ENCODE measurements at regions not wholly inside any gene's neighbourhood (a gene's known extent, or its start where the extent isn't known, plus 50 kb on each side); places are given as distances from the start of the nearest gene placed in this dataset.

DNA sequence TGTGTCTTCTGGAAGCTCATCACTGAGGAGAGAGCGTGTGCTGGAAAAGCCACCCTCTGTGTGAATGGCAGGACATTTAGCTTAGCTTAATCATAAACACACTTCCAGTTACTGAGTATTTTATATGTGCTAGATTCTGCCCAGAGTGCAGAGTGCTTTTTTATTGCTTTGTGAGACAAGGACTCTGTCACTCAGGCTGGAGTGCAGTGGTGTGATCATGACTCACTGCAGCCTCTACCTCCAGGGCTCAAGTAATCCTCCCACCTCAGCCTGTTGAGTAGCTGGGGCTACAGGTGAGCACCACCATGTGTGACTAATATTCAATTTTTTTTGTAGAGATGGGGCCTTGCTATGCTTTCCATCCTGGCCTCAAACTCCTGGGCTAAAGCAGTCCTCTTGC lies 61.4 kb upstream of the IRX3 start:
- peak; percentile 33 for DNase-seq

- DNase-seq, result no peak
These were observed 59.5 kb upstream of the IRX3 start for GRCh38 chr16:54346041-54346440.

DNA sequence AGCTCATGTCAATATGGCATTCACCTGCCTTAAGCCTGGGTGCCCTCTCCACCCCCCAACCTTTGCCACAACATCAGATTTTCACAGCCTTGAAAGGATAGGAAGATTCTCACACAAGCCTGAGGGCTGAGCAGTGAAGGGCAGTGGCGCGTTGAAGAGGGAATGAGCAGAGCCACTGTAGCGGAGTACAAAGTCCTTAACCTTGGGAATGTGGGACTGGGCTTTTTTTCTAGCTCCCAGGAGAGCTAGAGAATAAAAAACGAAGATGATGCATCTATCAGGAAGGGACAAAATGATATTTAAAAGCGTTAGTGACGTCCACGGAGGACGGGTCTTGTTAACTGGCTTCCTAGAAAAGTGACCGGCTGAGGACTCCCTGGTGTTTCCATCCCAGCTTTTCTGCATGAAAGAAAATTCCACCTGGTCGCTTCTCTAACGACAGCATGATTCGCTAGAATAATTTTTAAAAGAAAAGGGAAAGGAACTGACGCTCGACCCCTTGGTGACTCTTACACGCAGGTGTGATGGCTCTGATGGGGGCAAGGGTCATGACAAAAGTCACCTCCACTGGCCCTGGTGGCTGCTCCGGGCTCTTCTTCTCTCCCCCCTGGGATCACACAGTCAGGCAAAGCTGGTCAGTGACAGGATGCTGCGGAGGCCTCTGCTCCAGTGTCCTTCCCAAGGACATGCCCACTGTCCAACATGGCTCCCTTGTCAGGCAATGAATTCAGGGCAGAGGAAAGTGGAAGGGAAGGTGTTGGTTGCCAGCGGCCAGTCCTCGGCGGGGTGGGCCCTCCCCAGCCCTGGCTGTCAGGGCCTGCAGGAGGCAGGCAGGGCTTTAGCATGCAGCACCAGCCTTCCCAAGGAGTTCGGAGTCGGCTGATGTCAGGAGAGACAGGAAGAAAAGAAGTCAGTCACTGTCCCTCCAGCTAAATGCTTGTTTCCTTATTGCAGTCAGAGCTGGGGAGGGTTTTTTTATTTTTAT lies 58.4 kb upstream of the IRX3 start:
- DNase-seq, result no peak

- no peak for DNase-seq
These were observed 56.4 kb upstream of the IRX3 start for GRCh38 chr16:54342966-54343365.

GRCh38 chr16:54341892-54342776 lies 55.5 kb upstream of the IRX3 start:
- DNase-seq, result no peak

GRCh38 chr16:54340531-54340930 lies 53.9 kb upstream of the IRX3 start:
- no peak for DNase-seq

DNA sequence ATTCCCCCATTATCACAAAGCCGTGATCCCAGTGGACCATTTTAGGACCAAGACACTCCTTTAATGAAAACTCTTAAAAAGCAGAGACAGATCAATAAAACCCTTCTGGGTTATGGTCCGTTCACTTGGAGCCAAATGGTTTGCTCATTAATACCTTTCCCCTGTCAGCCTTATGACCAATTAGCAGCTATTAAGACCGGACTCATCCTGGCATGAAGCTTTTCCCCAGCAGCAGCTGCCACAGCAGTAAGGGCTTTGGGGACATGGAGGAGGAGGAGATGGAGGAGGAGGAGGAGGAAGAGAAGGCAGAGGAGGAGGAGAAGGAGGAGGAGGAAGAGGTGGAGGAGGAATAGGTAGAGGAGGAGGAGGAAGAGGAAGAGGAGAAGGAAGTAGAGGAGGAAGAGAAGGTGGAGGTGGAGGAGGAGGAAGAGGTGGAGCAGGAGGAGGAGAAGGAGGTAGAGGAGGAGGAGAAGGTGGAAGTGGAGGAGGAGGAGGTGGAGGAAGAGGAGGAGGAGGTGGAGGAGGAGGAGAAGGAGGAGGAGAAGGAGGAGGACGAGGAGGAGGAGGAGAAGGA lies 50.1 kb upstream of the IRX3 start:
- DNase-seq, result no peak

Measured in DMS53 (cell line).